T-helper 1 cell treated with Interleukin-12 subunit alpha and Interleukin-12 subunit beta and Interleukin-4 antibody, amounts not matched to agents 30 μg/mL and 1 μg/mL, for 36 hours (primary cell): ENCODE measurements at regions not wholly inside any gene's neighbourhood (a gene's known extent, or its start where the extent isn't known, plus 50 kb on each side); places are given as distances from the start of the nearest gene placed in this dataset.

Experiments used
- H3K27ac Mint-ChIP-seq: one replicate; pipeline ENCODE4 v1.8.0; 2021; ENCODE audit warnings: mild to moderate bottlenecking, mixed read lengths
- H3K27me3 Mint-ChIP-seq: one replicate; pipeline ENCODE4 v1.8.0; 2021; ENCODE audit warnings: low read depth, mixed read lengths
- H3K36me3 Mint-ChIP-seq: one replicate; pipeline ENCODE4 v1.8.0; 2021; ENCODE audit warnings: low read depth, mixed read lengths
- H3K4me1 Mint-ChIP-seq: one replicate; pipeline ENCODE4 v1.8.0; 2021; ENCODE audit warnings: low read depth, mixed read lengths
- H3K4me3 Mint-ChIP-seq: one replicate; pipeline ENCODE4 v1.8.0; 2021; ENCODE audit warnings: mild to moderate bottlenecking, moderate library complexity, mixed read lengths
- H3K9me3 Mint-ChIP-seq: one replicate; pipeline ENCODE4 v1.8.0; 2021; ENCODE audit warnings: mixed read lengths

- Mint-ChIP-seq H3K4me1 (no peaks in the 10 kb centered on the region), H3K27ac (no peak overlapping the region), H3K4me3 (no peak overlapping the region)
These were observed 462.1 kb upstream of the DPP6 start for GRCh38 chr7:153590136-153590535.

GRCh38 chr7:153590571-153590970, 461.6 kb upstream of the DPP6 start:
- no peak overlapping the region for H3K4me3 Mint-ChIP-seq
- no peaks in the 10 kb centered on the region for H3K36me3 Mint-ChIP-seq
- no peak overlapping the region for H3K27ac Mint-ChIP-seq
- H3K4me1 Mint-ChIP-seq, result no peaks in the 10 kb centered on the region
- H3K27me3 Mint-ChIP-seq, result no peaks in the 10 kb centered on the region
- peaks cover 4% of the 10 kb centered on the region for H3K9me3 Mint-ChIP-seq

More at GRCh38 chr7:153590136-153590535, 462.1 kb upstream of the DPP6 start:
- no peaks in the 10 kb centered on the region for H3K27me3 Mint-ChIP-seq
- no peaks in the 10 kb centered on the region for H3K36me3 Mint-ChIP-seq
- H3K9me3 Mint-ChIP-seq, result peaks cover 4% of the 10 kb centered on the region

- H3K4me1 Mint-ChIP-seq, result no peaks in the 10 kb centered on the region
- peaks cover 13% of the 10 kb centered on the region for H3K9me3 Mint-ChIP-seq
- H3K27ac Mint-ChIP-seq, result no peak overlapping the region
- H3K36me3 Mint-ChIP-seq, result no peaks in the 10 kb centered on the region
- no peaks in the 10 kb centered on the region for H3K27me3 Mint-ChIP-seq
- H3K4me3 Mint-ChIP-seq, result no peak overlapping the region
These were observed 444.8 kb upstream of the DPP6 start for GRCh38 chr7:153607354-153607753.

GRCh38 chr7:153616711-153617325, 435.4 kb upstream of the DPP6 start:
- Mint-ChIP-seq H3K4me3 (no peak overlapping the region), H3K36me3 (no peaks in the 10 kb centered on the region), H3K27ac (no peak overlapping the region), H3K9me3 (no peaks in the 10 kb centered on the region), H3K4me1 (no peaks in the 10 kb centered on the region), H3K27me3 (no peaks in the 10 kb centered on the region)

GRCh38 chr7:153627323-153627722, 424.9 kb upstream of the DPP6 start:
- H3K9me3 Mint-ChIP-seq, result peaks cover 21% of the 10 kb centered on the region
- no peaks in the 10 kb centered on the region for H3K36me3 Mint-ChIP-seq
- no peak overlapping the region for H3K27ac Mint-ChIP-seq
- H3K4me1 Mint-ChIP-seq, result no peaks in the 10 kb centered on the region
- H3K4me3 Mint-ChIP-seq, result no peak overlapping the region
- H3K27me3 Mint-ChIP-seq, result no peaks in the 10 kb centered on the region

- no peak overlapping the region for H3K27ac Mint-ChIP-seq
- peaks cover 23% of the 10 kb centered on the region for H3K9me3 Mint-ChIP-seq
- H3K27me3 Mint-ChIP-seq, result no peaks in the 10 kb centered on the region
- no peaks in the 10 kb centered on the region for H3K4me1 Mint-ChIP-seq
- no peak overlapping the region for H3K4me3 Mint-ChIP-seq
- no peaks in the 10 kb centered on the region for H3K36me3 Mint-ChIP-seq
These were observed 423.8 kb upstream of the DPP6 start for GRCh38 chr7:153628406-153628805.

- Mint-ChIP-seq H3K27me3 (no peaks in the 10 kb centered on the region), H3K4me3 (no peak overlapping the region), H3K4me1 (no peaks in the 10 kb centered on the region), H3K36me3 (no peaks in the 10 kb centered on the region), H3K9me3 (peaks cover 24% of the 10 kb centered on the region), H3K27ac (no peak overlapping the region)
These were observed 423.4 kb upstream of the DPP6 start for GRCh38 chr7:153628825-153629224.

- Mint-ChIP-seq H3K4me1 (no peaks in the 10 kb centered on the region), H3K4me3 (no peak overlapping the region), H3K9me3 (peaks cover 31% of the 10 kb centered on the region), H3K27me3 (no peaks in the 10 kb centered on the region), H3K27ac (no peak overlapping the region), H3K36me3 (no peaks in the 10 kb centered on the region)
These were observed 413.3 kb upstream of the DPP6 start for GRCh38 chr7:153638821-153639435.

- H3K36me3 Mint-ChIP-seq, result no peaks in the 10 kb centered on the region
- H3K9me3 Mint-ChIP-seq, result peaks cover 38% of the 10 kb centered on the region
- H3K4me1 Mint-ChIP-seq, result no peaks in the 10 kb centered on the region
- no peaks in the 10 kb centered on the region for H3K27me3 Mint-ChIP-seq
- no peak overlapping the region for H3K4me3 Mint-ChIP-seq
- no peak overlapping the region for H3K27ac Mint-ChIP-seq
These were observed 411.6 kb upstream of the DPP6 start for GRCh38 chr7:153640586-153640985.

- H3K9me3 Mint-ChIP-seq, result peaks cover 38% of the 10 kb centered on the region
- no peaks in the 10 kb centered on the region for H3K27me3 Mint-ChIP-seq
- H3K4me1 Mint-ChIP-seq, result no peaks in the 10 kb centered on the region
- H3K4me3 Mint-ChIP-seq, result no peak overlapping the region
- H3K36me3 Mint-ChIP-seq, result no peaks in the 10 kb centered on the region
- no peak overlapping the region for H3K27ac Mint-ChIP-seq
These were observed 411.0 kb upstream of the DPP6 start for GRCh38 chr7:153641199-153641598.

GRCh38 chr7:153642989-153643388, 409.2 kb upstream of the DPP6 start:
- H3K9me3 Mint-ChIP-seq, result peaks cover 35% of the 10 kb centered on the region
- H3K27ac Mint-ChIP-seq, result no peak overlapping the region
- no peaks in the 10 kb centered on the region for H3K4me1 Mint-ChIP-seq
- no peaks in the 10 kb centered on the region for H3K36me3 Mint-ChIP-seq
- H3K27me3 Mint-ChIP-seq, result no peaks in the 10 kb centered on the region
- H3K4me3 Mint-ChIP-seq, result no peak overlapping the region

- H3K27ac Mint-ChIP-seq, result no peak overlapping the region
- H3K9me3 Mint-ChIP-seq, result peaks cover 19% of the 10 kb centered on the region
- no peaks in the 10 kb centered on the region for H3K36me3 Mint-ChIP-seq
- no peaks in the 10 kb centered on the region for H3K4me1 Mint-ChIP-seq
- no peak overlapping the region for H3K4me3 Mint-ChIP-seq
- no peaks in the 10 kb centered on the region for H3K27me3 Mint-ChIP-seq
These were observed 394.9 kb upstream of the DPP6 start for GRCh38 chr7:153657182-153657800.

GRCh38 chr7:153675131-153675530, 377.1 kb upstream of the DPP6 start:
- Mint-ChIP-seq H3K9me3 (peaks cover 11% of the 10 kb centered on the region), H3K4me3 (no peak overlapping the region), H3K36me3 (no peaks in the 10 kb centered on the region), H3K27ac (no peak overlapping the region), H3K4me1 (no peaks in the 10 kb centered on the region), H3K27me3 (no peaks in the 10 kb centered on the region)

- Mint-ChIP-seq H3K27me3 (no peaks in the 10 kb centered on the region), H3K36me3 (no peaks in the 10 kb centered on the region), H3K9me3 (peaks cover 11% of the 10 kb centered on the region), H3K4me1 (no peaks in the 10 kb centered on the region), H3K4me3 (no peak overlapping the region), H3K27ac (no peak overlapping the region)
These were observed 369.6 kb upstream of the DPP6 start for GRCh38 chr7:153682628-153683027.

- Mint-ChIP-seq H3K36me3 (no peaks in the 10 kb centered on the region), H3K4me1 (no peaks in the 10 kb centered on the region), H3K9me3 (peaks cover 5% of the 10 kb centered on the region), H3K27ac (no peak overlapping the region), H3K27me3 (no peaks in the 10 kb centered on the region), H3K4me3 (no peak overlapping the region)
These were observed 356.0 kb upstream of the DPP6 start for GRCh38 chr7:153696242-153696641.
